H9 (cell line): ENCODE measurements at regions not wholly inside any gene's neighbourhood (a gene's known extent, or its start where the extent isn't known, plus 50 kb on each side); places are given as distances from the start of the nearest gene placed in this dataset.

ENCODE experiments used
- DNase-seq: peaks from one replicate; pipeline ENCODE4 v3.0.0-alpha.2; 2017
- H2AFZ ChIP-seq: one replicate; pipeline ENCODE4 v1.6.1; 2013; ENCODE audit warnings: mild to moderate bottlenecking, low read length, control low read depth, moderate library complexity
- H2AK5ac ChIP-seq: 2 replicates; pipeline ENCODE4 v1.6.1; 2013; ENCODE audit warnings: low read length, control low read depth, mixed read lengths; ENCODE audit not compliant: insufficient read length
- H2BK120ac ChIP-seq: one replicate; pipeline ENCODE4 v1.6.1; 2013; ENCODE audit warnings: low read depth, mild to moderate bottlenecking, low read length, control low read depth, inconsistent platforms; ENCODE audit not compliant: poor library complexity, severe bottlenecking
- H2BK12ac ChIP-seq: 2 replicates; pipeline ENCODE4 v1.6.1; 2013; ENCODE audit warnings: low read length, control low read depth, mixed read lengths, low read depth; ENCODE audit not compliant: insufficient read length
- H2BK15ac ChIP-seq: 2 replicates; pipeline ENCODE4 v1.6.1; 2013; ENCODE audit warnings: low read depth, low read length, control low read depth
- H2BK20ac ChIP-seq: one replicate; pipeline ENCODE4 v1.6.1; 2013; ENCODE audit warnings: low read depth, mild to moderate bottlenecking, low read length, control low read depth, inconsistent platforms; ENCODE audit not compliant: poor library complexity, severe bottlenecking
- H2BK5ac ChIP-seq: 2 replicates; pipeline ENCODE4 v1.6.1; 2013; ENCODE audit warnings: low read length, control low read depth, mixed read lengths; ENCODE audit not compliant: insufficient read length
- H3K14ac ChIP-seq: 2 replicates; pipeline ENCODE4 v1.6.1; 2013; ENCODE audit warnings: low read length, control low read depth; ENCODE audit not compliant: insufficient read depth
- H3K18ac ChIP-seq: 2 replicates; pipeline ENCODE4 v1.6.1; 2013; ENCODE audit warnings: low read depth, mild to moderate bottlenecking, mixed read lengths, low read length, control low read depth; ENCODE audit not compliant: insufficient read length
- H3K23ac ChIP-seq: 2 replicates; pipeline ENCODE4 v1.6.1; 2013; ENCODE audit warnings: low read length, control low read depth, mixed read lengths, low read depth; ENCODE audit not compliant: insufficient read length
- H3K23me2 ChIP-seq: 2 replicates; pipeline ENCODE4 v1.6.1; 2013; ENCODE audit warnings: low read depth, mild to moderate bottlenecking, mixed read lengths, low read length, control low read depth; ENCODE audit not compliant: insufficient read length, poor library complexity, severe bottlenecking
- H3K27ac ChIP-seq: 2 replicates; pipeline ENCODE4 v1.5.1; 2013; ENCODE audit warnings: low read length, control low read depth, mixed read lengths, low read depth; ENCODE audit not compliant: insufficient read length
- H3K27me3 ChIP-seq: 2 replicates; pipeline ENCODE4 v1.6.1; 2013; ENCODE audit warnings: low read length, control low read depth, inconsistent platforms; ENCODE audit not compliant: insufficient read depth
- H3K4ac ChIP-seq: 2 replicates; pipeline ENCODE4 v1.6.1; 2013; ENCODE audit warnings: low read depth, mild to moderate bottlenecking, control low read depth, inconsistent platforms, low read length, moderate library complexity
- H3K4me1 ChIP-seq: 2 replicates; pipeline ENCODE4 v1.6.1; 2013; ENCODE audit warnings: low read length, control low read depth, inconsistent platforms; ENCODE audit not compliant: insufficient read depth
- H3K4me2 ChIP-seq: 2 replicates; pipeline ENCODE4 v1.6.1; 2013; ENCODE audit warnings: low read length, control low read depth, mixed read lengths; ENCODE audit not compliant: insufficient read length, insufficient read depth
- H3K56ac ChIP-seq: 2 replicates; pipeline ENCODE4 v1.6.1; 2013; ENCODE audit warnings: low read depth, mild to moderate bottlenecking, mixed read lengths, low read length, control low read depth; ENCODE audit not compliant: insufficient read length
- H3K79me1 ChIP-seq: 2 replicates; pipeline ENCODE4 v1.6.1; 2013; ENCODE audit warnings: low read depth, mild to moderate bottlenecking, moderate library complexity, low read length, control low read depth, inconsistent platforms; ENCODE audit not compliant: insufficient read depth, poor library complexity, severe bottlenecking
- H3K79me2 ChIP-seq: 2 replicates; pipeline ENCODE4 v1.6.1; 2013; ENCODE audit warnings: low read length, control low read depth, inconsistent platforms; ENCODE audit not compliant: insufficient read depth
- H3K9ac ChIP-seq: 2 replicates; pipeline ENCODE4 v1.6.1; 2013; ENCODE audit warnings: low read length, control low read depth, mixed read lengths; ENCODE audit not compliant: insufficient read length; ENCODE audit errors: extremely low read depth
- H3K9me3 ChIP-seq: one replicate; pipeline ENCODE4 v1.6.1; 2013; ENCODE audit warnings: low read depth, low read length, inconsistent platforms; ENCODE audit not compliant: control insufficient read depth
- H3T11ph ChIP-seq: one replicate; pipeline ENCODE4 v1.6.1; 2013; ENCODE audit warnings: mild to moderate bottlenecking, low read length, control low read depth, inconsistent platforms
- H4K20me1 ChIP-seq: one replicate; pipeline ENCODE4 v1.6.1; 2013; ENCODE audit not compliant: control insufficient read depth, insufficient read length, insufficient read depth
- H4K5ac ChIP-seq: 2 replicates; pipeline ENCODE4 v1.6.1; 2013; ENCODE audit warnings: low read depth, mild to moderate bottlenecking, mixed read lengths, low read length, control low read depth; ENCODE audit not compliant: insufficient read length
- H4K8ac ChIP-seq: replicated peaks from 2 replicates; pipeline ENCODE4 v1.6.1; 2013; ENCODE audit warnings: low read length, control low read depth, mixed read lengths, low read depth; ENCODE audit not compliant: insufficient read length
- H4K91ac ChIP-seq: 2 replicates; pipeline ENCODE4 v1.6.1; 2013; ENCODE audit warnings: low read depth, mild to moderate bottlenecking, moderate library complexity, mixed read lengths, low read length, control low read depth; ENCODE audit not compliant: insufficient read length
- H3K27ac Mint-ChIP-seq, 3 experiments: 2 replicates in 2 of 3; 3 replicates in 1 of 3; pipeline ENCODE4 v1.8.0; 2020 to 2021; ENCODE audit warnings: mixed read lengths in 3 of 3, mild to moderate bottlenecking in 1 of 3, moderate library complexity in 1 of 3
- H3K27me3 Mint-ChIP-seq: 2 replicates; pipeline ENCODE4 v1.8.0; 2021; ENCODE audit warnings: low read depth, mild to moderate bottlenecking, moderate library complexity, mixed read lengths
- H3K36me3 Mint-ChIP-seq, 3 experiments: 2 replicates in 2 of 3; 3 replicates in 1 of 3; pipeline ENCODE4 v1.8.0; 2020 to 2021; ENCODE audit warnings: low read depth in 3 of 3, mixed read lengths in 3 of 3; ENCODE audit not compliant: insufficient read depth in 1 of 3
- H3K4me1 Mint-ChIP-seq, 2 experiments: 2 replicates each; pipeline ENCODE4 v1.8.0; 2020; ENCODE audit warnings: mixed read lengths in 2 of 2
- H3K4me3 Mint-ChIP-seq, 2 experiments: 2 replicates in 1 of 2; 3 replicates in 1 of 2; pipeline ENCODE4 v1.8.0; 2020 to 2021; ENCODE audit warnings: mild to moderate bottlenecking in 2 of 2, mixed read lengths in 2 of 2, moderate library complexity in 1 of 2
- H3K9me3 Mint-ChIP-seq, 2 experiments: 2 replicates in 1 of 2; 3 replicates in 1 of 2; pipeline ENCODE4 v1.8.0; 2020; ENCODE audit warnings: mild to moderate bottlenecking in 2 of 2, mixed read lengths in 2 of 2, moderate library complexity in 1 of 2
- WGBS: extraction: QIAGEN DNeasy Blood & Tissue Kit; methylation state at CpG from one replicate; pipeline ENCODE4 v1.1.7; 2013; ENCODE audit warnings: missing lambda C conversion rate, low lambda C conversion rate, mixed read lengths; ENCODE audit not compliant: insufficient read length; ENCODE audit errors: extremely low coverage; 5-methylcytosine and 5-hydroxymethylcytosine counted together
- TF ChIP-seq, protein P1 (sequence below): fragments of 200-600 bp; sonication (generic); conservative IDR thresholded peaks from 3 replicates; pipeline ENCODE4 v1.8.0; 2021; ENCODE audit warnings: antibody characterized with exemption, mild to moderate bottlenecking

DNA sequence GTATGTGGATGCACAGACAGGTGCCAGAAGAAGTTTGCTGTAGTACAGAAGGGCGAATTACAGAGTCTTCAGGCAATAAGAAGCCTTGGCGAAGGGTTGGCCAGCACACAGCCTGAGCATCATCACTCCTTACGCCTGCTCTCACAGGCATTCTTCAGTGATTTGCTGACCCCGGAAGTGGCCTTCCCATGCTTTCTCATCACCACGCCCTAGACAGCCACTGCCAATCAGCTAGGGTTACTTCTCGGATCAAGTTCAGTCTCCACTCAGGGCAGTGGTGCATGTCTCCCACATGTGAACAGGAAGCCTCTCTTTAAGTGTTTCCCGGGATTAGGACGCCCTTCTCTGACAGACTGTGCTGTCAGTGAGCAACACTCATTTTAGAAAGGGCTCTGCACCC, 81.8 kb downstream of the C1QL2 start:
- peak overlapping the region in 1 of 3 experiments; percentile 22; a peak in 1 of 7 replicates for H3K27ac Mint-ChIP-seq
- Histone ChIP-seq H3K27ac (no peak overlapping the region), H3K4me1 (no peaks in the 10 kb centered on the region), H3K56ac (no peak overlapping the region), H3K4me2 (no peak overlapping the region), H4K5ac (no peak overlapping the region), H3K18ac (no peak overlapping the region), H3K27me3 (no peaks in the 10 kb centered on the region), H2BK20ac (no peak overlapping the region), H2BK15ac (no peak overlapping the region), H4K8ac (no peak overlapping the region), H2BK5ac (no peak overlapping the region), H3T11ph (no peak overlapping the region), H3K4ac (no peak overlapping the region), H2AK5ac (no peak overlapping the region), H2BK120ac (no peak overlapping the region), H3K9ac (no peak overlapping the region), H4K91ac (no peak overlapping the region), H2AFZ (no peak overlapping the region), H3K79me2 (no peaks in the 10 kb centered on the region), H3K9me3 (no peaks in the 10 kb centered on the region), H3K23me2 (no peaks in the 10 kb centered on the region), H2BK12ac (no peak overlapping the region), H4K20me1 (no peaks in the 10 kb centered on the region), H3K79me1 (no peaks in the 10 kb centered on the region), H3K14ac (no peak overlapping the region), H3K23ac (no peak overlapping the region)
- DNase-seq = no peak
- H3K27me3 Mint-ChIP-seq = peaks cover 9% of the 10 kb centered on the region
- TF ChIP-seq, protein P1, sequence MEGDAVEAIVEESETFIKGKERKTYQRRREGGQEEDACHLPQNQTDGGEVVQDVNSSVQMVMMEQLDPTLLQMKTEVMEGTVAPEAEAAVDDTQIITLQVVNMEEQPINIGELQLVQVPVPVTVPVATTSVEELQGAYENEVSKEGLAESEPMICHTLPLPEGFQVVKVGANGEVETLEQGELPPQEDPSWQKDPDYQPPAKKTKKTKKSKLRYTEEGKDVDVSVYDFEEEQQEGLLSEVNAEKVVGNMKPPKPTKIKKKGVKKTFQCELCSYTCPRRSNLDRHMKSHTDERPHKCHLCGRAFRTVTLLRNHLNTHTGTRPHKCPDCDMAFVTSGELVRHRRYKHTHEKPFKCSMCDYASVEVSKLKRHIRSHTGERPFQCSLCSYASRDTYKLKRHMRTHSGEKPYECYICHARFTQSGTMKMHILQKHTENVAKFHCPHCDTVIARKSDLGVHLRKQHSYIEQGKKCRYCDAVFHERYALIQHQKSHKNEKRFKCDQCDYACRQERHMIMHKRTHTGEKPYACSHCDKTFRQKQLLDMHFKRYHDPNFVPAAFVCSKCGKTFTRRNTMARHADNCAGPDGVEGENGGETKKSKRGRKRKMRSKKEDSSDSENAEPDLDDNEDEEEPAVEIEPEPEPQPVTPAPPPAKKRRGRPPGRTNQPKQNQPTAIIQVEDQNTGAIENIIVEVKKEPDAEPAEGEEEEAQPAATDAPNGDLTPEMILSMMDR = no peak
- peaks cover 0 to 5% of the 10 kb centered on the region in 2 experiments; a peak in 2 of 4 replicates for H3K4me1 Mint-ChIP-seq
- WGBS = no CpG with 5 or more reads among the region's 8 CpGs
- H3K9me3 Mint-ChIP-seq = no peaks in the 10 kb centered on the region
- H3K4me3 Mint-ChIP-seq = no peak overlapping the region
- H3K36me3 Mint-ChIP-seq = no peaks in the 10 kb centered on the region
